GM06990 (cell line): ENCODE measurements at regions not wholly inside any gene's neighbourhood (a gene's known extent, or its start where the extent isn't known, plus 50 kb on each side); places are given as distances from the start of the nearest gene placed in this dataset.
"Not testable (repeated sequence)": the region's sequence is repeated elsewhere in the genome, so short reads cannot be mapped to it uniquely, and the experiment has no call there.

ENCODE experiments used
- DNase-seq: peaks from one replicate; pipeline ENCODE4 v3.0.0-alpha.2; 2011; ENCODE audit not compliant: insufficient read length; ENCODE audit errors: extremely low read depth
- H3K27me3 ChIP-seq: replicated peaks from 2 replicates; pipeline ENCODE4 v1.6.0; 2011; ENCODE audit warnings: low read length; ENCODE audit not compliant: control insufficient read depth, insufficient read depth
- H3K36me3 ChIP-seq: 2 replicates; pipeline ENCODE4 v1.5.1; 2011; ENCODE audit warnings: low read length; ENCODE audit not compliant: control insufficient read depth, insufficient read depth
- H3K4me3 ChIP-seq: replicated peaks from 2 replicates; pipeline ENCODE4 v1.5.1; 2011; ENCODE audit warnings: low read depth, mild to moderate bottlenecking, control low read depth, low read length
- TF ChIP-seq, protein P1 (sequence below): IDR thresholded peaks from 2 replicates; pipeline ENCODE4 v1.5.1; 2011; ENCODE audit warnings: low read length, control low read depth, mild to moderate bottlenecking, inconsistent platforms; ENCODE audit not compliant: insufficient read depth, poor library complexity, severe bottlenecking

- no peak overlapping the region for H3K4me3 ChIP-seq
- no peak for DNase-seq
- TF ChIP-seq, protein P1, sequence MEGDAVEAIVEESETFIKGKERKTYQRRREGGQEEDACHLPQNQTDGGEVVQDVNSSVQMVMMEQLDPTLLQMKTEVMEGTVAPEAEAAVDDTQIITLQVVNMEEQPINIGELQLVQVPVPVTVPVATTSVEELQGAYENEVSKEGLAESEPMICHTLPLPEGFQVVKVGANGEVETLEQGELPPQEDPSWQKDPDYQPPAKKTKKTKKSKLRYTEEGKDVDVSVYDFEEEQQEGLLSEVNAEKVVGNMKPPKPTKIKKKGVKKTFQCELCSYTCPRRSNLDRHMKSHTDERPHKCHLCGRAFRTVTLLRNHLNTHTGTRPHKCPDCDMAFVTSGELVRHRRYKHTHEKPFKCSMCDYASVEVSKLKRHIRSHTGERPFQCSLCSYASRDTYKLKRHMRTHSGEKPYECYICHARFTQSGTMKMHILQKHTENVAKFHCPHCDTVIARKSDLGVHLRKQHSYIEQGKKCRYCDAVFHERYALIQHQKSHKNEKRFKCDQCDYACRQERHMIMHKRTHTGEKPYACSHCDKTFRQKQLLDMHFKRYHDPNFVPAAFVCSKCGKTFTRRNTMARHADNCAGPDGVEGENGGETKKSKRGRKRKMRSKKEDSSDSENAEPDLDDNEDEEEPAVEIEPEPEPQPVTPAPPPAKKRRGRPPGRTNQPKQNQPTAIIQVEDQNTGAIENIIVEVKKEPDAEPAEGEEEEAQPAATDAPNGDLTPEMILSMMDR = no peak
- H3K36me3 ChIP-seq = no peaks in the 10 kb centered on the region
- H3K27me3 ChIP-seq = no peaks in the 10 kb centered on the region
Measured at GRCh38 chr14:70256601-70257000, 67.8 kb upstream of the SLC8A3 start.

GRCh38 chr14:70255071-70256057, 66.6 kb upstream of the SLC8A3 start:
- H3K4me3 ChIP-seq = peak overlapping the region; percentile 49
- not testable (repeated sequence) for DNase-seq, H3K27me3 ChIP-seq, H3K36me3 ChIP-seq

DNA sequence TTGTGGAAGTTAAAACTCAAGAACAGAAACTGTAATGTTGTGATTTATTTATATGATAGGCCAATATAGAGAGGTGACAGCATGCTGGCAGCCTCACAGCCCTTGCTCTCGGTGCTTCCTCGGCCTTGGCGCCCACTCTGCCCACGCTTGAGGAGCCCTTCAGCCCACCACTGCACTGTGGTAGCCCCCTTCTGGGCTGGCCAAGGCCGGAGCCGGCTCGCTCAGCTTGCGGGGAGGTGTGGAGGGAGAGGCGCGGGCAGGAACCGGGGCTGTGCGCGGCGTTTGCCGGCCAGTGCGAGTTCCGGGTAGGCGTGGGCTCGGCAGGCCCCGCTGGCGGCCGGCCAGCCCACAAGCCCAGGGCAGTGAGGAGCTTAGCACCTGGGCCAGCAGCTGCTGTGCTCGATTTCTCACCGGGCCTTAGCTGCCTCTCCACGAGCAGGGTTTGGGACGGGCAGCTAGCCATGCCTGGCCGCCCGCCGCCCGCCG, 65.8 kb upstream of the SLC8A3 start:
- Histone ChIP-seq H3K27me3 (no peaks in the 10 kb centered on the region), H3K4me3 (peak overlapping the region; percentile 26), H3K36me3 (no peaks in the 10 kb centered on the region)
- peak; percentile 69 for DNase-seq
- TF ChIP-seq, protein P1 = no peak

GRCh38 chr14:70253547-70253946, 64.8 kb upstream of the SLC8A3 start:
- DNase-seq, H3K27me3 ChIP-seq, H3K4me3 ChIP-seq, H3K36me3 ChIP-seq: not testable (repeated sequence)

DNA sequence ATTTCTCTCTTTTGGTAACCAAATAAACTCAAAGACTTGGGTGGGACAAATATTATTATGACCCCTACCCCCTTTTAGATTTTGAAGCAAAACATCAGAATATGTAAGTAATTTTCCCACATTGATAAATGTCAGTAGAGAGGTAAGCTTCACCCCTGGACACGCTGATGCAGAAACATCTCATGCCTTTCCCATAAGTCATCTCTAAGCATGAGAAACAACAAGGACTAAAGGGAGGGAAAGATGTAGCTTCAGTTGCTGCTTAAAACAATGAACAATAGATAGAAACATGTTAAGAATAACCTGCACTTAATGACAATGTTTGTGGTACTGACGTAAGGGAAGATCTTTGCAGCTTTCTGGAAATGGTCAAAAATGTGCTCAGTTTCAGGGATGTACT, 56.3 kb upstream of the SLC8A3 start:
- Histone ChIP-seq H3K36me3 (no peaks in the 10 kb centered on the region), H3K27me3 (no peaks in the 10 kb centered on the region), H3K4me3 (no peak overlapping the region)
- DNase-seq = no peak
- TF ChIP-seq, protein P1 = no peak

DNA sequence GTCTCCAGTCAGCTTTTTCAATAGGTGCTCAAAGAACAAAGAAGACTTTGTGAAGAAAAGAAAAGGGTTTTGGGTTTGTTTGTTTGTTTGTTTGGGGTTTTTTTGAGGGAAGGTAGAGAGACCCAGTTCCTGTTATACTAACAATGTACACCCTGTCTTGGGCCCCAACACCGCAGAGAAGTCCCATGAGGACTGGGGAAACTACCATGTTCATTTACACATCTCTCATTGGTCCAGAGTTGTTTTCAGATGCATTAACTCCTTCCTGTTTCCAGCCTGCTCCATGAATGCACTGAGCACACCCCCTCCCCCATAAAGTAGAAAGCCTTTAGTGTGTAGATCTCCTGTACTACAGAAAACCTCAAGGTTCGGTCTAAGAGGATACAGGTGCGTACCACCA, 51.1 kb upstream of the SLC8A3 start:
- Histone ChIP-seq H3K27me3 (no peaks in the 10 kb centered on the region), H3K4me3 (no peak overlapping the region), H3K36me3 (no peaks in the 10 kb centered on the region)
- TF ChIP-seq, protein P1 = no peak
- DNase-seq = peak; percentile 32

DNA sequence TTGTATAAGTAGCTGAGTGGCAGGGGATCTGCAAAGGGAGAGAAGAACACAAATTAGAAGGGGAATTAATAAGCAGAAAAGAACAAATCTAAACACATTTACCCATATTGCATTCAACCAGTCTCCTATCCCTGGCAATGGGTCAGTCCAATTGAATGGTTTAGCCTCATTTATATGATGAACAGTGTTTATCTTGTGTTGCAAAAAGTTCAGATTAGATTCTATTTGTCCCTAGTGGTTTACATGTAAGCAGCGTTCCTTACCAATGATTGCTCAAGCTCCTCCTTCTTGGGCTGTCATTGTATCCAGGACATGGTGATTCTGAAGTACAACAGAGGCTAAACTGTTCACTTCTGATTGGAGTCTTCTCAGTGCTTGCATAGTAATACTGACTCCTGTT, 49.9 kb upstream of the SLC8A3 start:
- not testable (repeated sequence) for H3K27me3 ChIP-seq, H3K36me3 ChIP-seq, H3K4me3 ChIP-seq, DNase-seq
